Muscle of arm (tissue), 1 donor: ENCODE measurements at regions not wholly inside any gene's neighbourhood (a gene's known extent, or its start where the extent isn't known, plus 50 kb on each side); places are given as distances from the start of the nearest gene placed in this dataset.

Experiments
- DNase-seq: peaks from one replicate; pipeline ENCODE4 v3.0.0-alpha.2; 2013

- no peak for DNase-seq
These were observed 365.4 kb downstream of the SS18 start for GRCh38 chr18:25724997-25725396.

DNA sequence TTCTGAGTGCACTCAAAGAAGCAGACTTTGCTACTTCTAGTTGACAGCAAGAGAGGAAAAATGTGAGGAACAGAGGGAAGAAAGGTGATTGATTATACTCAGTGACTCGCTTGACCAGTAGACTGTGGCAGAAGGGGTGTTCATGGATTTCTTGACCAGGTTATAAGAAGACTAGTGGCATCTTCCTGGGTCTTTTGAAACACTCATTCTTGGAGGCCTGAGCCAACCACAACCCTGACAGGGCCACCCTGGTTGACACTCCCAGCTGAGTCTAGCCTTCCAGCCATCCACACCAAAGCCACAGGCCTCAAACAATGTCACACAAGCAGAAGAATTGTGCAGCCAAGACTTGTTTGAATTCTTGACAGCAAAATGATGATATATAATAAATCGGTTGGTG is 366.3 kb downstream of the SS18 start:
- DNase-seq: no peak

DNA sequence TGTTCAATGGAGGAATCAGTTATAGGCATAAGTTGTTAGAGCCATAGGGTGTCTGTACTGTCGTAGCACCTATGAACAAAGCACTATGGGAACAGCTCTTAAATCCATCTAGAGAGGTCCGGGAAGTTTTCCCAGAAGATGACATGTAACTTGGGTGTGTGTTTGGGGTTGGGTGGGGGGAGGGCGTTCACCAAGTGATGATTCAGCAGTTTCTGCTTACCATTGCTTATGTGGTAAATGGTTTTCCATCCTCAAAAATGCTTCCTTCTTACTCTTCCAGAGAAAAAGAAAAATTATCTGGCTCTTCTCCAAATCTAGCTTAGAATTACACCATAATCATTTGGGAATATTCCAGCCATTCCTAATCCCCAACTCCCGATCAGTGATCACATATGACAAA is 361.1 kb upstream of the ZNF521 start:
- DNase-seq: no peak

DNA sequence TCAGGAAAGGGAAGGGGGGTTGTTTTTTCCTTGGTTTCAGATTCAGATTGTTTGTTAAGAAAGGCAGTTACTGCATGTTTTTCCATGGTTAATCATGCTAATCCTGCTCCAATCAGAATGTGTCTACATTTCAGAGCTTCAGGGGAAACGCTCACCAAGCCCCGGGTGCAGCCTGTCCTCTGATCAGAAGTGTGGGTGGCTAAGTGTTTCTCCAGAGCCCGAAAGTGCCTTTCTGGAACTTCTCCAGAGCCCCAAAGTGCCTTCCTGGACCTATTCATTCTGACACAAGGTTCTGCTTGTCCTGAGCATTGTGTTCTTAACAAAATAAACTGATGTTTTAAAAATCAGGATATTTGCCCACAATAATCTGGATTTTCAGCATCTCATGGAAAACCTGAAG is 359.0 kb upstream of the ZNF521 start:
- DNase-seq: no peak

DNA sequence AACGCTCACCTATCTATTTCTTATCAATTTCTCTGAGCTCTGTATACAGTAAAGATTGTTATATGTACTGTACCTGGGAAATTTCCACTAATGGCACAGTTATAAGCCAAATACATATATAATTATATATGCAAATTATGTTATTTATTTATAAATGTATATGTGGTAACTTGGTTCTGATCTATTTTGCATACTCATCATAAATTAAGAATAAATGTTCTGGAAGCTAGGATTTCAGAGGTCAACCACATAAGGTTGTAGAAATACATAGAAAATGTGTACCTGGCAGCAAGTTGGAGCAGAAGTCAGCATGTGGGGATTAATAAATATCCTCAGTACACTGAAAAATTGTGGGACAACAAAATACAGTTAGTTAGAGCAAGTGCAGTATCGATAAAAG is 353.7 kb upstream of the ZNF521 start:
- DNase-seq: no peak

DNA sequence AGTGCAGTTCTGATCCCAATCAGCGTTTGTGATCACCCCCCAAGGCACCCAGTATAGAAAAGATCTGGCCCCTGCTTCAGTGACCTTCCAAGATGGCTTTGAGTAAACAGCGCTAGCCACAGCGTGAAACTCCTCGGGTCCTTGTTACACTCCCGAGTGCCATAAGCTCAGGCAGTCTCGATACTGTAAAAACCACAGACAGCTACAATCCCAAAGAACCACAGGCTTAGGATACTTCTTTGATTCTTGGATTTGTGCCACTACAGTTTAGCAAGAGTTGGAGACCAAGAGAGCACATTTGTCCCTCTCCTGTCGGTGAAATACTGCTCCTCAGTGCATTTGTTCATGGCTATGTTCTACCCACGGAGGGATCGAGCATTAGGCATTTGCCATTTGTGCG is 352.5 kb upstream of the ZNF521 start:
- DNase-seq: no peak

GRCh38 chr18:25704071-25704470 is 352.1 kb upstream of the ZNF521 start:
- DNase-seq: no peak

- no peak for DNase-seq
These were observed 349.9 kb upstream of the ZNF521 start for GRCh38 chr18:25701821-25702220.

GRCh38 chr18:25686960-25687500 is 335.1 kb upstream of the ZNF521 start:
- no peak for DNase-seq

DNA sequence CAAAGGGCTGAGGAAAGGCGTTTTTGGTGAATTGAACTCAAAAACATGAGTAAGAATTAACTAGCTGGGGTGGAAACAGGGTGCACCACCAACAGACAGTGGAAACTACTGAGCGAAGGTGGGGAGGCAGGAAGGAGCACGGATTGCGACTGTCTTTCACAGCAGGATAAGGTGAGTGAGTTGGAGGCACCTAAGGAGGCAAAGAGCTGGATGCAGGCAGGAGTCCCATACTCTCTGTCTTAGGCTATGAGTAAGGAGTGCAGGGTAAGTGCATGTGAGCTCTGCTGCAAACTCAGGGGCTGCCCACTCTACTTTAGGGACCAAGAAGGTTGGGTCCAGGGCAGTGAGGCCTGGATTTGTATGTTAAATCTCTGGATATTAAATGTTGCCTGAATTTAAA is 333.1 kb upstream of the ZNF521 start:
- DNase-seq: no peak

GRCh38 chr18:25679491-25679890 is 327.5 kb upstream of the ZNF521 start:
- DNase-seq: no peak

- DNase-seq: no peak
These were observed 326.3 kb upstream of the ZNF521 start for GRCh38 chr18:25678221-25678620.

DNA sequence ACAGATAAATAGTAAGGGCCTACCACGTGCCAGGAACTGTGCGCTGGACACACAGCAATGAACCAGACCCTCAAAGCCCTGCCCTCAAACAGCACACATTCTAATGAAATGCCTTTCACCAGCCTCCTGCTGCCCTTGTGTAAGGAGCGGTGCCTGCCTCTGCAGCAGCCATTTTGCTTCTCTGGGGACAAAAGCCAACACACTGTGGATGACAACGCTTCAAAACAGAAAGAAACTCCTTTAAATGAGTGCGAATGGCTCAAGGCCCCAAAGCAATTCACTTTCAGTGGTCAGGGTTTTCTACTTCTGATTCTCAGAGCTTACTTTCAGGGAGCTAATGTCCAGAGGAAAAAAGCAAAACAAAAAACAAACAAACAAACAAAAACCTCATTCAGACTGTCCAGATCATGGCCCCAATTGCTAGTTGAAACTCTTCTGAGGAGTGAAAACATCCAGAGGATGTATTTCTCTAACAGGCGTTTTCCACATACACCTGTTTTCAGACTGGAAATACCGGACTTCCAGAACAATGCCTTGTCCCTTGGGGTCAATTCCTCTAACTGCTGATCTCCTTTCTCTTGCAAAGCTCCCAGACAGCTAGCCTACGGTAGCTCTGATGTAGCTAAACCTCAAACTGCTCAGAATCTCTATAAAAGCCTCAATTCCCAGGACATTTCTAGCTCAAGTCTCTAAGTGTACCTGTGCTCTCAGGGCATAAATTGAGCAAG is 323.3 kb upstream of the ZNF521 start:
- DNase-seq: no peak

- no peak for DNase-seq
These were observed 322.2 kb upstream of the ZNF521 start for GRCh38 chr18:25674183-25674582.

DNA sequence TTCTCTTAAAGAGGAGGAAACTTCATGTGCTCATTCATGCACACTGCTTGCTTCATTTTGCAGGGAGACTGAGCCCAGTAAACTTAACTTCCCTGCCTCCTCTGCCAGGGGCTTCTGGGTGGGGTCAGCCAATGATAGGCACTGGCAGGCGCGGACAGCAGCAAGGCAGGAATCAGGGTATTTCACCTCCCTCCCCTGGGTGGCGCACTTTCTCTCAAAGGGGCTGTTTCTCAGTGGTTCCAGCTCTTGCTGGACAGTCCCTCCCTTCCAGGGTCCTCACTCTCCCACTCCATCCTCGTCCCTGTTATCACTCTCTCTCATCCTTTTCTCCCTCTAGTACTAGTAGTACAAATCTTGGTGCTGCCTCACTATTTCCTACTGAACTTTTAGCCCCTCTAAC is 320.5 kb upstream of the ZNF521 start:
- DNase-seq: no peak

DNA sequence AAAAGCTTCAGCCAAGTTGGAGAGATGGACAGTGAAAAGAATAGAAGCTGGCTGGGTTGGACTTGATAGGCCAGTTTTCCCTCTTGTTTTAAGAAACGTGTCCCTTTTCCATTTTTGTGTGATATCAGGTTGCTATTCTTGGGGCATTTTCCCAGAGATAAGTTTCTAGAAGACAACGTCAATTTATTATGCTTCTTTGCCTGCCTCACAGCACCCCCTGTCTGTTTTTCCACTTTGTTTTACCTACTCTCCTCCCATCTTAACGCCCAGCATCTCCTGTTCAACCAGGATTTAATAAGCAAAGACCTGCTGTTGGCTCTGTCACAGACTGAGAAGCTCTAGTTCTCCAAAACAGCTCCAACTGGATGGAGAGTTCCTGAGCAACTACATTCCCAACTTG is 317.8 kb upstream of the ZNF521 start:
- DNase-seq: no peak

DNA sequence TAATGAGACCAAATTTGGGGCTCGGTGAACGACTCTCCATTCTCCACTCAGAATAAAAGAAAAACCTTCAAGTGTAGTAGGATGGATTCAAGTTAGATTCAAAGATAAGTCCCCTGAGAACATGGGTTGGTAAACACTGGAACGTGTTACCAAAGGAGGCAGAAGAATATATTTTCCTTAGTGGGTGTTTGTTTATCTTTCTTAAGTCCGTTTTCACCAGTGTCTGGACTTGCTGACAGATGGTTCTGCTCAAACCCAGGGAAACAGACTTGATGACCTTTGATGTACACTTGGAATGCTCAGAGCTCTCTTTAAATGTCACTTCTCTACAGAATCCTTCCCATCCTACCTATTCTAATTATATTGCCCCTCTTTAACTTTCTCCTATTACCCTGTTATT is 310.3 kb upstream of the ZNF521 start:
- DNase-seq: no peak

GRCh38 chr18:25661831-25662230 is 309.9 kb upstream of the ZNF521 start:
- no peak for DNase-seq

- no peak for DNase-seq
These were observed 307.6 kb upstream of the ZNF521 start for GRCh38 chr18:25659541-25659940.

- DNase-seq: no peak
These were observed 306.5 kb upstream of the ZNF521 start for GRCh38 chr18:25658476-25658875.

DNA sequence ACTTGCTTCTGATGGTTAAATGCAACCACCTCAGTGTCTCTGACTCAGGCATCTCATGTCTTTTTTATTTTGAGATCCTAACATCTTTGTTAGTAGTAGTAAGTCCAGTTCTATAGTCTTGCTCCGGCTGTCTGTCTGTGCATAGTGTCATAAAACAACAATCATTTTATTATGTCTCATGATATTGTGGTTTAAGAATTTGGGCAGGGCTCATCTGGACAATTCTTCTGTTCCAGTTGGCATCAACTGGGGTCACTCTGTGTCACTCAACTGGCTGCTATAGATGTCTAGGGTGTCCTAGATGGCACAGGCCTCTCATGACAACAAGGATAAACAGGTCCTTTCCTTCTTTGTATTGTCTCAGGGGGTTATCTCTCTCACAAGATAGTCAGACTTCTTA is 299.6 kb upstream of the ZNF521 start:
- no peak for DNase-seq

GRCh38 chr18:25650201-25650941 is 298.4 kb upstream of the ZNF521 start:
- DNase-seq: no peak

GRCh38 chr18:25648716-25649260 is 296.8 kb upstream of the ZNF521 start:
- no peak for DNase-seq
